Limb (tissue), 2 donors: ENCODE measurements at regions not wholly inside any gene's neighbourhood (a gene's known extent, or its start where the extent isn't known, plus 50 kb on each side); places are given as distances from the start of the nearest gene placed in this dataset.
"Not testable (repeated sequence)": the region's sequence is repeated elsewhere in the genome, so short reads cannot be mapped to it uniquely, and the experiment has no call there.

Experiments used
- DNase-seq, 2 donors: peaks; one replicate each; pipeline ENCODE4 v3.0.0-alpha.2; 2016; ENCODE audit errors: extremely low spot score in 2 of 2

GRCh38 chr2:144125751-144126150 is 394.2 kb downstream of the ZEB2 start:
- DNase-seq, result no peak

- DNase-seq, result no peak
These were observed 395.0 kb downstream of the ZEB2 start for GRCh38 chr2:144124882-144125281.

DNA sequence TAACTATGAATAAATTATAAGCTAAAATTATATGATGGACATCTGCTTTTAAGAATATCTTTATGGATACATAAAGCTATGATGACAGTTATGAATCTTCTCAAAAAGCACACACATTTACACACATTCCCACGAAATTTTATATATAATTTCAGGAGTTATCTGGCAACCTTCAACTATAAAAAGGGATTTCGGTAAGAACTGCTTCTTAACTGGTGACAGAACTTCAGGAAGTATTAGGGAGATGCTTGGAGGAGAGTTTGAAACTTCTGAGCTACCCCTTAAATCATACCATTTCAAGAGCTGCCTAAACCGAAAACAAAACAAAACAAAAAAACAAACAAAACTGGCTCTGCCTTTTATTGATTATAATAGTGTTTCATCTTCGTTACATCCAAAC is 399.4 kb downstream of the ZEB2 start:
- DNase-seq, result no peak

GRCh38 chr2:144117086-144117485 is 402.8 kb downstream of the ZEB2 start:
- no peak for DNase-seq

DNA sequence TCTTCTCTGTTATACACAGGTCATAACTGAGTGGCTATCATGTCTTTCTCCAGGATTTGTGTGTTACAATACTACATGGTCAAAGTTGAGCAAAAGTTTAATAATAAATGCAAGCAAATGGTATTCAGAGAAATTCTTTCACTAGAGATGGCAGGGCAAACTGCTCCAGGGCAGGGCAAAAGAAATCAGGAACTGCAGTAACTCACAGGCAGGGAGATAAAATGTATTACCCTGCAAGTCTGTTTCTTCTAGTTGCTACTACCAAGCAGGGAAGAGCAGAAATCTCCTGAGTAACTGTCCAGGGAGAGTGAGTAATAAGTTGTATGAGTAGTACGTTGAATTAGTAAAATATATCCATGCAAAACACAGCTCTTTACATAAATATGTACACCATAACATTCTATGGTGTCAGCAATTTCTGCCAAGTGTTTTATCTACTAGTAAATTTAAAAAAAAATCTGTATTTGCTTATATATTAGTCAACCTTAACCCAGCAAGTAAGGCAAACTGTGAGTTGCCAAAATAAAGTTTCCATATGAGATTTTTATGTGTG is 404.1 kb downstream of the ZEB2 start:
- no peak for DNase-seq

GRCh38 chr2:144114760-144115159 is 405.2 kb downstream of the ZEB2 start:
- DNase-seq, result no peak

DNA sequence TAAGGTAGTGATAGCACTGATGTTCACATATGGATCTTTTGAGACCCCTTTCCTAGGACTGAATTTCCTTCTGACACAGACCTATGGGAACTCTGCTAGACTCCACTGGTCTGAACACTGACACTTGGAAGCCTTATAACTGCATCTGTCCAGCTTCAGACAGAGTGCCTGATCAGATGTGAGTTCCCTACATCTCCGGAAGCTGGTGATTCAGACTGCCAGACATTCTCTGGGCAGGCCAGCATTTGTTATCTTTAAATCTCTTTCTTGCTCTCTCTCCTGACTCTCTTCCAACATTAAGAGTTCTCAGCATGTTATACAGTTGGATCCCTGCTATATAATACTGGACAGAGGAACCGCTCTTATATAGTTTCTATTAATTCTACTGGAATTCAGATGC is 408.5 kb downstream of the ZEB2 start:
- DNase-seq, result no peak

- DNase-seq, result not testable (repeated sequence)
These were observed 413.8 kb downstream of the ZEB2 start for GRCh38 chr2:144106104-144106503.

- DNase-seq, result no peak
These were observed 417.5 kb downstream of the ZEB2 start for GRCh38 chr2:144102386-144102785.

GRCh38 chr2:144099780-144100377 is 420.0 kb downstream of the ZEB2 start:
- DNase-seq, result no peak

GRCh38 chr2:144099340-144099739 is 420.6 kb downstream of the ZEB2 start:
- no peak for DNase-seq

- DNase-seq, result no peak
These were observed 422.3 kb downstream of the ZEB2 start for GRCh38 chr2:144097440-144098225.

DNA sequence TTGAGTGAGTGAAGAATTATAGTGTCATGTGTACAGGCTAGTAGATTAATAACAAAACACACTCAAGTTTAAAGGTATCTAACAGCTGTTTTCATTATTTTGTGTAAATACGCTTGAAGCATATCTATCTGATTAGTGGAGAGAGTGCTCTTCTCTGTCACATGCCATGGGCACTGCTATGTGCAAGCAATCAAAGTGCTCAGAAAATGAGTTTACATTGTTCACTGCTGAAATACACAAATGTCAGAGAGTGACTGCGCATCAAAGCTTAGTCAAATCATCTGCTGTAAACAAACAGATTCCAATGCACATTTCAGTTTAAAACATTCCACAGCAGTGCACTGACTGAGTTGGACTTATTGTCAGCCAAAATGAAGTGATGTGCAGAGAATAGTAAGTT is 423.4 kb downstream of the ZEB2 start:
- no peak for DNase-seq

DNA sequence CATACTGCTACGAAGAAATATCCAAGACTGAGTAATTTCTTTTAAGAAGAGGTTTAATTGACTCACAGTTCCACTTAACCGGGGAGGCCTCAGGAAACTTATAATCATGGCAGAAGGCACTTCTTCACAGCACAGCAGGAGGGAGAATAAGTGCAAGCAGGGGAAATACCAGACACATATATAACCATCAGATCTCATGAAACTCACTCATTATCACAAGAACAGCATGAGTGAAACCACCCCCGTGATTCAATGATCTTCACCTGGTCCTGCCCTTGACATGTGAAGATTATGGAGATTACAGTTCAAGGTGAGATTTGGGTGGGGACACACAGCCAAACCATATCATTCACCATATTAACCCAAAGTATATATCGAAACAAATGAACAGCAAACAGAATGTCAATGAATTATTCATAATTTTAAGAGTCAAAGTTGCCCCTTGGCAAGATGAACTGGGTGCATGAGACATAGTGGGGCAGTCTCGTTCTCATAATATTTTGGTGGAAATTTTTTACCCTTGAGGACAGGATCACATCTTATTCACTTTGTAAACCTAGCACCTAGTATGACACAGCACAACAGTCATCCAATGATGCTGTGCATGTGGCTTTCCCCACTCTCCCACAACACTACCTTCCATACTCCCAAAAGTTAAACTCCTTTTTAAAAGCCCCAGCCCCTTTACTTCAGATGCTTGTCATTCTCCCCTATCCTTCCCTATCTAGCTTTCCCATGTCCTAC is 425.3 kb downstream of the ZEB2 start:
- DNase-seq, result no peak

DNA sequence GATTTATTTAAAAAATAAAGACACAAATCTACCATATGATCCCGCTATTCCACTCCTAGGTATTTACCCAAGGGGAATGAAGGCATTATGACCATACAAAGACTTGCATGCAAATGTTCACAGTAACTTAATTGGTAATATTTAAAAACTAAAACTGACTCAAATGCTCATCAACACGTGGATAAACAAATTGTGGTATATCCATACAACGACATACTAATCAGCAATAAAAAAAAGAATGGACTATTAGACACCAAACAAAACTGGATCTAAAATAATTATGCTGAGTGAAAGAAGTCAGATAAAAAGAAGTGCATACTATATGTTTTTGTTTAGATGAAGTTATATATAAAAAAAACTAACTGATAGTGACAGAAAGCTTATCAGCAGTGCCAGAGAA is 428.3 kb downstream of the ZEB2 start:
- no peak for DNase-seq

DNA sequence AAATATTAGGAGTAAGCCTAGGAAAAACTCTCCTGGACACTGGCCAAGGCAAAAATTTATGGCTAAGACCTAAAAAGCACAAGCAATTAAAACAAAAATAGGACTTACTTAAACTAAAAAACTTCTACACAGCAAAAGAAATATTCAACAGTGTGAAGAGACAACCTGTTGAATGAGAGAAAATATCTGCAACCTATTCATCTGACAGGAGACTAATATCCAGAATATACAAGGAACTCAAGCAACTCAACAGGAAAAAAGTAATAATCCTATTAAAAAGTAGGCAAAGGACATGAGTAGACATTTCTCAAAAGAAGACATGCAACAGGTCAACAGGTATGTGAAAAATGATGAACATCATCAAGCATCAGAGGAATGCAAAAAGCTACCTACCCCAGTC is 431.1 kb downstream of the ZEB2 start:
- DNase-seq, result no peak

DNA sequence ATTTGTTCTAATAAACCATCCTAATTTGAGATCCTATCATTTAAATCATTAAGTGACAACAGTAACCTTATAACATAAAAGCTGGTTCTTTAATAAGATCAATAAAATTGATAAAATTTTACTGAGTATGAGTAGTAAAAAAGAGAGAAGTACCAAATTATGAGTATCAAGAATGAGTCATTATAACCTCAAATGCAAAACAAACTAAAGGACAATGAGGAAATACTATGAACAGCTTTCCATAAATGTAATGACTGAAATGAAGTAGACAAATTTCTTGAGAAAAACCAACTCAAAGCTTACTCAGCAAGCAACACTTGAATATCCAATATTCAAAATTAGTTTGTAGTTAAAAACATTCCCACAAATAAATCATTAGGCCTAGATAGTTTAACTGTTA is 433.0 kb downstream of the ZEB2 start:
- no peak for DNase-seq

DNA sequence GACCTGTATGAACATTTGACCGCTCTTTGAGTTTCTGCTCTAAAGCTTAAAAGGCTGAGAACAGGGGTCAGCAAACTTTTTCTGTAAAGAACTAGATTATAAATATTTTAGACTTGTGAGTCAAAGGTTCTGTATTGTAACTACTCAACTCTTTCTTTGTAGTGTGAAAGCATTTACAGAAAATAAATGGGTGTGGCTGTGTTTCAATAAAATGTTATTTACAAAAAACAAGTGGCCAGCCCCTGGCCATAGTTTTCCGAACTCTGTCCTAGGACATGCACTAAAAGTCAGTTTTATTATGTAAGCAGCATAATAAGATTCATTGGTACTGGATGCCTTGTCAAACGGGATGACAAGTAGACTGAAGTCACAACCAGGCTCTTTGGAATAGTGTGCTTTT is 434.9 kb downstream of the ZEB2 start:
- DNase-seq, result no peak

GRCh38 chr2:144084114-144084661 is 435.7 kb downstream of the ZEB2 start:
- DNase-seq, result no peak

DNA sequence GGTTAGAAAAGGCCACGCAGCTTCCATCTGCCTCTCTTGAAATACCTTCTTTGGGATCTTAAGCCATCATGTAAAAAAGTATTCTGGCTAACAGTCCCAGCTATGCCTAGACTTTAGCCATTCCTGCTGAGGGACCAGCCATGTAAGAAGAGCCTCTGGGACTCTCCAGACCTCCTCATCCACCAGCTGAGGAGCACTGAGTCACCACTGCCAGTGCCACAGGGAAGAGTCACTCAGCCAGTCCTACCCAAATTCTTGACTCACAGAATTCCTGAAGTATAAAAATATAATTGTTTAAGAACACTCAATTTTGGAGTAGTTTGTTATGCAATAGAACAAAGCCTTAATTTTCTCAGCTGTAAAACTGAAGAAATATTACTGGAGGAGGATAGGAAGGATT is 436.7 kb downstream of the ZEB2 start:
- no peak for DNase-seq

DNA sequence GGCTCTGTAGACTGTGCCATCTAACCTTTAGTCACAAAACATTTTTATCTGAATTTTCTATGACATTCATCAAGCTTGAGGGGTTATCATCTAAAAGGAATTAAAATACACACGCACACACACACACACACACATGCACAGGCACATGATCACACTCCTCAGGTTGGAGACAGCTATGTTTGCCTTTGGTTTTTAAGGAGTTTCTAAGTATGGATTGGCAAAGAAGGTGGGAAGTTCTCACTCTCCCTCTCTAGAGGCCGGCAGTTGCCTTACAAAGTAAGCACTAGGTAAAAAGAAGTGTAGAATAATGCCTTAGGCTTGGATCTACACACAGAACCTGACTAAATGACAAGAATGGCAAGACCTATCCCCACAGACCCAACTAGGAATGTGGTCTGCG is 437.1 kb downstream of the ZEB2 start:
- DNase-seq, result no peak

DNA sequence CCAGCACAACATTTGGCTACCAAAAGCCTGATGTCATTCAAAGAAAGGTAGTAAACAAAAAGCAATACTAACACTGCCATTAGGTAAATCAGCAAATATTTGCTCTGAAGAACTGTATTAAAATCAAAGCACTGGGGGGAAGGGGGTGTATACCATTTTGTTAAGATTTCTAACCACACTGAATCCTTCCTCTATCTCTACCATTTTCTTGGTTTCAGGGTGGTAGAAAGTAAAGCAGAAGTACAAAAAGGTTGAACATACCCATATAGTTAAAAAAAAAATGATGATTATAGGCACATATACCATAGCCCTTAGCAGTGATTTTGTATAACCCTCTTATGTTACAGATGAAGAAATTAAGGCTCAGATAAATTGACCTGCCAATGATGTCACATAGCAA is 437.6 kb downstream of the ZEB2 start:
- DNase-seq, result no peak
